Fibroblast of lung (primary cell): ENCODE measurements at regions not wholly inside any gene's neighbourhood (a gene's known extent, or its start where the extent isn't known, plus 50 kb on each side); places are given as distances from the start of the nearest gene placed in this dataset.

Experiments
- DNase-seq, 2 donors: peaks; one replicate each; pipeline versions ENCODE4 v3.0.0 to v3.0.0-alpha.2; 2010; ENCODE audit warnings: low read depth in 2 of 2
- H2AFZ ChIP-seq: 2 replicates; pipeline ENCODE4 v1.5.1; 2012; ENCODE audit warnings: low read length, control low read depth, inconsistent platforms
- H3K27ac ChIP-seq: 2 replicates; pipeline ENCODE4 v1.5.1; 2011; ENCODE audit warnings: low read length, control low read depth; ENCODE audit not compliant: insufficient read depth
- H3K27me3 ChIP-seq: 2 replicates; pipeline ENCODE4 v1.5.1; 2011; ENCODE audit warnings: mild to moderate bottlenecking, low read length; ENCODE audit not compliant: control insufficient read depth, insufficient read depth
- H3K36me3 ChIP-seq: 2 replicates; pipeline ENCODE4 v1.5.1; 2011; ENCODE audit warnings: low read length; ENCODE audit not compliant: control insufficient read depth, insufficient read depth
- H3K4me1 ChIP-seq: 2 replicates; pipeline ENCODE4 v1.5.1; 2011; ENCODE audit warnings: low read length; ENCODE audit not compliant: control insufficient read depth, insufficient read depth; ENCODE audit errors: extremely low read depth
- H3K4me2 ChIP-seq: 2 replicates; pipeline ENCODE4 v1.5.1; 2011; ENCODE audit warnings: low read length, control low read depth; ENCODE audit not compliant: insufficient read depth; ENCODE audit errors: extremely low read depth
- H3K4me3 ChIP-seq, 4 experiments: fragments of 200-600 bp in 1 of 4; sonication (generic) in 1 of 4; replicated peaks in 1 of 4; 2 replicates each; pipeline ENCODE4 v1.5.1; 2011 to 2016; ENCODE audit warnings: low read length in 4 of 4, low read depth in 3 of 4, mild to moderate bottlenecking in 3 of 4, control low read depth in 2 of 4, inconsistent platforms in 1 of 4, mixed read lengths in 1 of 4; ENCODE audit not compliant: insufficient read depth in 1 of 4; ENCODE audit errors: control extremely low read depth in 1 of 4
- H3K79me2 ChIP-seq: 2 replicates; pipeline ENCODE4 v1.5.1; 2012; ENCODE audit warnings: mild to moderate bottlenecking, low read length, inconsistent platforms; ENCODE audit not compliant: control insufficient read depth, insufficient read depth
- H3K9ac ChIP-seq: 2 replicates; pipeline ENCODE4 v1.5.1; 2011; ENCODE audit warnings: mild to moderate bottlenecking, low read length, control low read depth; ENCODE audit not compliant: insufficient read depth
- H3K9me3 ChIP-seq: 2 replicates; pipeline ENCODE4 v1.5.1; 2012; ENCODE audit warnings: low read depth, low read length; ENCODE audit not compliant: control insufficient read depth, insufficient read depth
- H4K20me1 ChIP-seq: 2 replicates; pipeline ENCODE4 v1.5.1; 2011; ENCODE audit warnings: low read length; ENCODE audit not compliant: control insufficient read depth, insufficient read depth; ENCODE audit errors: extremely low read depth
- EZH2 ChIP-seq: IDR thresholded peaks from 2 replicates; pipeline ENCODE4 v1.5.1; 2012; ENCODE audit warnings: low read length, control low read depth, mild to moderate bottlenecking; ENCODE audit errors: missing control alignments
- TF ChIP-seq, protein P1 (sequence below), 2 donors: IDR thresholded peaks in 1 of 2; conservative IDR thresholded peaks in 1 of 2; 1 replicate in 1 of 2; 2 replicates in 1 of 2; pipeline ENCODE4 v1.5.1; 2011 to 2012; ENCODE audit warnings: low read length in 2 of 2, control low read depth in 1 of 2, inconsistent platforms in 1 of 2, low read depth in 1 of 2, mild to moderate bottlenecking in 1 of 2

DNA sequence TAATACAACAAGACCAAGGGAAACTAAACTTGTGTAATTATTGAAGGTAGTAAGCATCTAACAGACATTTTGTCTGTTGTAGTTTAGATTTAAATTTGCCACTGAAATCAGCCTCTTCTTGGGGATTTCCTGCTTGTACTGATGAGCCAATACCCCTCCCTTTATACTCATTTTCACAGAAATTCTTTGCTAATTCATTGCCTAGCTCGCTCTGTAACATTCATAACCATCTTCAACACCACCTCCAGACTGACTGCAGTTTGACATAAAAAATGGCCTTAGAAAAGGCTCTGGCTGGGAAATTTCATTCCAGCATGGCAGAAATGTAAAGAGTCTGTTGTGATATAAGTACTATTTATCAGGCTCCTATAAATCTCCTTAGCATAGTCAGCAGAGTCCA is 109.7 kb upstream of the FLRT2 start:
- DNase-seq, result no peak
- no peak overlapping the region for H3K4me2 ChIP-seq
- TF ChIP-seq, protein P1, sequence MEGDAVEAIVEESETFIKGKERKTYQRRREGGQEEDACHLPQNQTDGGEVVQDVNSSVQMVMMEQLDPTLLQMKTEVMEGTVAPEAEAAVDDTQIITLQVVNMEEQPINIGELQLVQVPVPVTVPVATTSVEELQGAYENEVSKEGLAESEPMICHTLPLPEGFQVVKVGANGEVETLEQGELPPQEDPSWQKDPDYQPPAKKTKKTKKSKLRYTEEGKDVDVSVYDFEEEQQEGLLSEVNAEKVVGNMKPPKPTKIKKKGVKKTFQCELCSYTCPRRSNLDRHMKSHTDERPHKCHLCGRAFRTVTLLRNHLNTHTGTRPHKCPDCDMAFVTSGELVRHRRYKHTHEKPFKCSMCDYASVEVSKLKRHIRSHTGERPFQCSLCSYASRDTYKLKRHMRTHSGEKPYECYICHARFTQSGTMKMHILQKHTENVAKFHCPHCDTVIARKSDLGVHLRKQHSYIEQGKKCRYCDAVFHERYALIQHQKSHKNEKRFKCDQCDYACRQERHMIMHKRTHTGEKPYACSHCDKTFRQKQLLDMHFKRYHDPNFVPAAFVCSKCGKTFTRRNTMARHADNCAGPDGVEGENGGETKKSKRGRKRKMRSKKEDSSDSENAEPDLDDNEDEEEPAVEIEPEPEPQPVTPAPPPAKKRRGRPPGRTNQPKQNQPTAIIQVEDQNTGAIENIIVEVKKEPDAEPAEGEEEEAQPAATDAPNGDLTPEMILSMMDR (conservative IDR thresholded peaks at IDR 0.05 in 1 of 2, IDR thresholded peaks at IDR 0.05 in 1 of 2; ENCODE audit: low read depth in 1 of 2, low read length in 2 of 2), result no peak
- TF ChIP-seq EZH2, result no peak
- no peak overlapping the region for H3K27ac ChIP-seq
- H3K4me3 ChIP-seq, result no peak overlapping the region
- no peaks in the 10 kb centered on the region for H3K79me2 ChIP-seq
- H2AFZ ChIP-seq, result no peak overlapping the region
- no peaks in the 10 kb centered on the region for H3K36me3 ChIP-seq
- H3K27me3 ChIP-seq, result no peaks in the 10 kb centered on the region
- H3K9ac ChIP-seq, result no peak overlapping the region
- no peaks in the 10 kb centered on the region for H4K20me1 ChIP-seq
- no peaks in the 10 kb centered on the region for H3K9me3 ChIP-seq
- H3K4me1 ChIP-seq, result peaks cover 2% of the 10 kb centered on the region

DNA sequence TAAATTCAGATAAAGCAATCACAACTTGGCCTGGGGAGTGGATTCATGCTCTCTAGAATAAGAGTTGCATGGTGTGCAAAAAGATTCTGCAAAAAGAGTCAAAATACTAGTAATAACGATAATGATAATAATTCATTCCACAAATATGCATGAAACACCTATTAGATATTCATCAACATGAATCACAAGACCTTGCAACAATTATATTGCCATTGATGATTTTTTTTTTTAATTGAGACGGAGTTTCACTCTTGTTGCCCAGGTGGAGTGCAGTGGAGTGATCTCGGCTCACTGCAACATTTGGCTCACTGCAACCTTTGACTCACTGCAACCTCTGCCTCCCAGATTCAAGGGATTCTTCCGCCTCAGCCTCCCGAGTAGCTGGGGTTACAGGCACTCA is 109.2 kb upstream of the FLRT2 start:
- H3K4me3 ChIP-seq, result no peak overlapping the region
- H3K9ac ChIP-seq, result no peak overlapping the region
- peaks cover 2% of the 10 kb centered on the region for H3K4me1 ChIP-seq
- no peak for DNase-seq
- H3K9me3 ChIP-seq, result no peaks in the 10 kb centered on the region
- H3K27me3 ChIP-seq, result no peaks in the 10 kb centered on the region
- no peak overlapping the region for H3K4me2 ChIP-seq
- no peak overlapping the region for H3K27ac ChIP-seq
- no peak for TF ChIP-seq EZH2
- TF ChIP-seq, protein P1 (conservative IDR thresholded peaks at IDR 0.05 in 1 of 2, IDR thresholded peaks at IDR 0.05 in 1 of 2; ENCODE audit: low read depth in 1 of 2, low read length in 2 of 2), result no peak
- H3K36me3 ChIP-seq, result no peaks in the 10 kb centered on the region
- H4K20me1 ChIP-seq, result no peaks in the 10 kb centered on the region
- H2AFZ ChIP-seq, result no peak overlapping the region
- H3K79me2 ChIP-seq, result no peaks in the 10 kb centered on the region

DNA sequence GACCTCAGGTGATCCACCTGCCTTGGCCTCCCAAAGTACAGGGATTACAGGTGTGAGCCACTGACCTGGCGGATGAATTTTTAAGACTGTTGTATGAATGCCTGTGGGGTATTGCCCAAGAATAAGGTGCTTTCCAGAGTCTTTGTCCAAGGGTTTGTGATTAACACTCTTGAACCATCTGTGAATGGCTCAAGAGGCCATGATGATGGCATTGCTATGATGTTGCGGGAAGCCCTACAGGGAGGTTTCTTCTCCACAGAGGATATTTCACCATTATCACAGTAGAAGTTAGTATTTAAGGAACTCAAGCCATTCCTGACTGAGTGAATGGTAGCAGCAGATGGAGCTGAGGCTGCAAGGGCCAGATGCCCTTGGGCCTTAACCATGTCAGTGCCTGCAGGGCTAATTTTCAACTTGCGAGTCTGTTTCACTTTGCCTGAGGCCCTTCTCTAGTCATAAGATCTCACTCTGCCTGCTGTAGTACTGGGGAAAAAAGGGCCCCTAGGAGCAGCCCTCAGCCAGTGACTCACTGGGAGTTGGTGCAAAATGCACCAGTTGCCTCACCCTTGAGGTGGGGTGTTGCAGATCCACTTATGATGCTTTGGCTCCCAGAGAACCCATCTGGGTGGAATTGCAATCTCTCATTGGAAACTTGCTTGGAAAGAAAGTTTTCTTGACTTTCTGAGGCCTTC is 108.6 kb upstream of the FLRT2 start:
- no peaks in the 10 kb centered on the region for H3K79me2 ChIP-seq
- H3K9ac ChIP-seq, result no peak overlapping the region
- no peaks in the 10 kb centered on the region for H3K9me3 ChIP-seq
- no peaks in the 10 kb centered on the region for H3K27me3 ChIP-seq
- H3K36me3 ChIP-seq, result no peaks in the 10 kb centered on the region
- TF ChIP-seq, protein P1 (conservative IDR thresholded peaks at IDR 0.05 in 1 of 2, IDR thresholded peaks at IDR 0.05 in 1 of 2; ENCODE audit: low read depth in 1 of 2, low read length in 2 of 2), result no peak
- no peak for TF ChIP-seq EZH2
- no peak overlapping the region for H3K4me2 ChIP-seq
- H3K27ac ChIP-seq, result no peak overlapping the region
- H3K4me3 ChIP-seq, result no peak overlapping the region
- no peak overlapping the region for H2AFZ ChIP-seq
- no peaks in the 10 kb centered on the region for H4K20me1 ChIP-seq
- DNase-seq, result peak; percentile 67 to 88
- peaks cover 2% of the 10 kb centered on the region for H3K4me1 ChIP-seq
